Stimulated activated CD4-positive, alpha-beta T cell treated with anti-CD3 and anti-CD28 coated beads, Interleukin-15, amount 100 ng/mL, for 48 hours (primary cell): ENCODE measurements at regions not wholly inside any gene's neighbourhood (a gene's known extent, or its start where the extent isn't known, plus 50 kb on each side); places are given as distances from the start of the nearest gene placed in this dataset.
"Not testable (repeated sequence)": the region's sequence is repeated elsewhere in the genome, so short reads cannot be mapped to it uniquely, and the experiment has no call there.

Experiments used
- DNase-seq, 2 donors: peaks; one replicate each; pipeline ENCODE4 v3.0.0-alpha.2; 2020; ENCODE audit warnings: low read depth in 2 of 2

DNA sequence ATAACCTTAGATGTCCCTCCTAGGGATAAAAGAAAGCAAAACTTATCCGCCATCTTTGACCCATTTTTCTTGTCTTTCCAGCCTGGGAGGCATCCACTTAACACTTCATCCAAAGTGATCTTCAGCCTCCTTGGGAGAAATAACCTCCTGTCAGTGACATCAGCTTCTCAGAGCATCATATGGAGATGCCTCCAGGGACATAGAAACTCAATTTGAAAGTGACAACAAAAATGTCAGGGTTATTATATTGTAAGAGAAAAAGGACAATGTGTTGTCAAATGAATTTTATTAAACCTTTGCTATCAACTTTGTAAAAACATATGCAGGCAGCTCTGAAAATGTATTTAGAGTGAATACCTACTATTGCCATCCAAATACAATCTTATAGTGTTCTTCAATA lies 371.2 kb upstream of the ADARB2 start:
- no peak for DNase-seq

DNA sequence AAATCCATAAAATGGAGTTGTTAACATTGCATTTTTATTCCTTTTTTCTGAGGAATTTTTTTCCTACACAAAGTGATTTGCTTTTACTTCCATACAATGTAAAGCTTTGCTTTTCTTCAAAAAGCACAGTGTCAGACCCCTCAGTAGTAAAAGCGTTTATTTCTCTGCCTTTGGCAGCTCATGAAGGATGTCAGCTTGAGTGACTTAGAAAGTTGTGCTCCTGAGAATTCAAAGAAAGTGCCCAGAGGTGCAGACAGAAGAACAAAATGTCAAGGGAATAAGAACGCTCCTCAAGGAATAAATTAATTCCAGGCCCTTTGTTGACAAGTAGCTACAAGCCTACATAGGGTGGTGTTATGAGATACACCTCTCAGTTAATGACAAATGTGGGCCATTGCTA lies 369.3 kb upstream of the ADARB2 start:
- no peak for DNase-seq

GRCh38 chr10:2099321-2099720 lies 362.0 kb upstream of the ADARB2 start:
- no peak for DNase-seq

- DNase-seq = no peak
Observed at GRCh38 chr10:2097937-2098336, 360.6 kb upstream of the ADARB2 start.

DNA sequence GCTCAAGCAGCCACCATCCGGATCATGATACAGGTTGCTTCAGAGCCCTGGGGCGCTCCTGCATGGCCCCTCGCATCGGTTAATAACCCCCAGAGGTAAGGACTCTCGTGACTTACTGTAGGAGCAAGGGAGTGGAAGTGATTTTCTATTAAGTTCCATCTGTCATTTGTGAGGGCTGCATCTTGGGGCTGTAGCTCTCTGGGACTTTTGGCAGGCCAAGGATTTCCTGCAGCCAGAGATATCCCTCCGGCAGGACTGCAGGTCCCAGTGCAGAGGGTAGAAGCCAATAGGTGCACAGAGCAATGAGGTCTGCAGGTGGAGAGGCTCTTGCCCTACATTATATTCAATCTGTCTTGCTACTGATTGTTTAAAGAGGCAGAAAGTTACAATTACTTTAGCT lies 356.8 kb upstream of the ADARB2 start:
- no peak for DNase-seq

DNA sequence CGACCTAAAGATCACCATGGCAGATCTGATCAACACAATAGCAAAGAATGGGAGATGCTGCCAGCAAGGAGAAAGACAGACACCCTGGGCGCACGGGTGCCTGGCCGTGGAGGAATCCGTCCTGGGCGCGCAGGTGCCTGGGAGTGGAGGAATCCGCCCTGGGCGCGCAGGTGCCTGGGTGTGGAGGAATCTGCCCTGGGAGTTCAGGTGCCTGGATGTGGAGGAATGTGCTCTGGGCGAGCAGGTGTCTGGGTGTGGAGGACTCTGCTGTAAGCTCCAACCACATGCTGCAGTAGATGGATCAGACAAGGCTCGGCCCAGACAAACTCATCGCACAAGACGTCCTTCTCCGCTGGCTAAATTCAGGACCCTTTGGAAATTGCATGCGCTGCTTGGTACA lies 346.3 kb upstream of the ADARB2 start:
- no peak for DNase-seq

GRCh38 chr10:2081501-2081900 lies 344.2 kb upstream of the ADARB2 start:
- no peak for DNase-seq

DNA sequence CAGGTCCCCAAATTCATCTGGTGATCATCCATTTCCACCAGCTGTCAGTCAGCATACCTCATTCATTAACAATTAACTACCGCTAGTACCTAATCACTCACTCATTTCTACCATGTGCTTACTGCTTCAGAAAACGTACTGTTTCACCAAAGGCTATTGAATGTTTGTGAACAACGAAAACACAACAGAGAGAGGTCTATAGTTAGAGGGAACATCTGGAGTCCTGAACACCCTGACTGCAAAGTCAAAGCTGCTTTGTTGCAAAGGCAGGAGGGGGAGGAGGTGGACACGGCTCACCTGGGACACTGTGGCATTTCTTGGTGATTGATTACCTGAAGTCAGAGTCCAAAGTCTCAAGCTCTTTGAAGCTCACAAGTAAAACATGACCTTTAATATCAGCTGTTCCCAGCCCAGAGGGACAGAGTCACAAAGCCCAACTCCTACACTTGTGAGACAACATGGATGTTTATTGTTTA lies 342.3 kb upstream of the ADARB2 start:
- DNase-seq = no peak

GRCh38 chr10:2077231-2077630 lies 339.9 kb upstream of the ADARB2 start:
- no peak for DNase-seq

DNA sequence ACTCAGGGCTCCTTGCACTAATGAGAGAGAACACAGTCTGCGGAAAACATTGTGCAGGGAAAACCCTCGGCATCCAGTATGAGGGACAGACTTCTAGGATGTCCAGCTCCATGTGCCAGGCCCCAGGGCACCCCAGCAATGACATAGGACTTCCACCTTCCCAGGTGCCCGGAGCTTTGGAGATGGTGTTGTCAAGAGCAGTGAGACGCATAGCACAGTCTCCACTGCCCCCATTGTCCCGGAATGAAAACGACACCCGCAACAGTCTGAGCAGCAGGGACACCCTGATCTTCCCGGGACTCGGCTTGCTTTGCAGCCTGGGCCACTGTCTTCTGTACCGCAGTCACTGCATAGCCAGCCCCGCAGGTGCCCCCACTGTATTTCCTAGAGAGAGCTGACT lies 339.2 kb upstream of the ADARB2 start:
- no peak for DNase-seq

DNA sequence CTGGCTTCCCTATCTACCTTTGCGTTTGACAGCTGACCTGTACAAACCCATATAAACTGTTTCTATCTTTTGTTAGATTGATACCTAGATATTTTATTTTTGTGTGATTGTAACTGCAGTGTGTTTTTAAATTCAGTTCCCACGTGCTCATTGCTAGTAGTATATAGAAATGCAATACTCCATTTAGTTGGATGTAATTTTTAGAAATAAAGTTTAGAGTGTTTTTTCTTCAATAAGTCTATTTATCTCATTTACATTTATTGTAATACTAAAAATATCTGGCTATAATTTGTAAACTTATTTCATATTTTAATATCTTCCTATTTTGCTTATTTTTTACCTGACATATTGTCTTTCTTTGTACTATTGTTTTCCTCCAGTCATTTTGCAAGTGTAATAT lies 329.7 kb upstream of the ADARB2 start:
- DNase-seq = no peak

DNA sequence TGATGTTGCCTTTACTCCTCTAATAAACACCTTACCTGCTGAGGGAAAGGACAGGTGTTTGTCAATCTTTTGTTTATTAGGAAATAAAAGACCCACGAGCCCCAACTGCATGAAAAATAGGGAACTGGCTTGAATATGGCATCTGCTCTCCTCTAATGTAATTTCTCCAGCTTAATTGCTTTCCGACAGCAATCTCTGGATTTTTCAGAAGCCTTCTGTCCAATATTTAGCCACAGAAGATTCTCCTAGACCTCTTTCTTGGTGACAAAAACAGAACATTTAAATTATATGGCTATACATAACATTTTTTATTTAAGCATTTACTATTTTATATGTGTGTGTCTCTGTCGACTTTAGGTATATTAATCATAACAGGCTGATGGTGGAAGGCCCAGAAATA lies 317.4 kb upstream of the ADARB2 start:
- DNase-seq = no peak

DNA sequence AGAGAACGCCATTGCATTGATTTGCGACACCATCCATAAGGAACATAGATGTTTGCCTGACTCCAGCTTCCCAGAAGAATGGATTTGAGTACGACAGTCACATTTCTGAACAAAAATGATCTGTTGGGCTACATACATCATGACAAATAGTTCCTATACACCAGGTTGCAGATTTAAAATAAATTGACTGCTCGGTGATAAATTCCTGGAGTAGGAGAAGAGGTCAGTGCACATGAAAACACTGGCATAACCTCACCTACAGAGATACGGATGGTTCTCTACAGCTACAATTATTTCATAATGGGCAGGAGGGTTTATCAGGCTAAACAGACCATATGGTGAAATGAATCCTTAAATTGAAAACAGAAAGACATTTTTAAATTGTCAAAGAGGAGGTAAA lies 316.5 kb upstream of the ADARB2 start:
- DNase-seq = no peak

GRCh38 chr10:2051108-2051507 lies 313.8 kb upstream of the ADARB2 start:
- DNase-seq = no peak

DNA sequence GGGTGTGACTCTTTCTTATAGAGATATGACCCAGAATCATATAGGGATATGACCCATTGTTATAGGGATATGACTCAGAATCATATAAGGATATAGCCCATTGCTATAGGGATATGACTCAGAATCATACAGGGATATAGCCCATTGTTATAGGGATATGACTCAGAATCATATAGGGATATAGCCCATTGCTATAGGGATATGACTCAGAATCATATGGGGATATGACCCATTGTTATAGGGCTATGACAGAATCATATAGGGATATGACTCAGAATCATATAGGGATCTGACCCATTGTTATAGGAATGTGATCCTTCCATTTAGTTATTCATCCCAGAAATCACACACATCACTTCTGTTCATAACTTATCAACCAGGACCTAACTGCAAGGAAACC lies 312.2 kb upstream of the ADARB2 start:
- DNase-seq = no peak

DNA sequence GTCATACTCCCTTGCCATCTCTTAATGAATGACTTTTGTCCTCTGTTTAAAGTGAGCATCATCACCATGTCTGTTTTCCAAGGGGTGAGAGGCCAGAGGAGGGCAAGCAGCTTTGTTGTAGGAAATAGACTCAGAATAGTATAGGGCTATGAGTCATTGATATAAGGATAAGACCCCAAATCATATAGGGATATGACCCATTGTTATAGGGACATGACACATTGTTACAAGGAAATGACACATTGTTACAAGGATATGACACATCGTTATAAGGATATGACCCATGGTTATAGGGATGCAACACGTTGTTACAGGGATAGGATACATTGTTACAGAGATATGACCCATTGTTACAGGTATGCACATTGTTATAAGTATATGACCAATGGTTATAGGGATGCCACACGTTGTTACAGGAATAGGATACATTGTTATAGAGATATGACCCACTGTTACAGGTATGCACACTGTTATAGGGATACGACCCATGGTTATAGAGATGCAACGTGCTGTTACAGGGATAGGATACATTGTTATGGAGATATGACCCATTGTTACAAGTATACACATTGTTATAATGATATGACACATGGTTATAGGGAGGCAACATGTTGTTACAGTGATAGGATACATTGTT lies 311.1 kb upstream of the ADARB2 start:
- no peak for DNase-seq

DNA sequence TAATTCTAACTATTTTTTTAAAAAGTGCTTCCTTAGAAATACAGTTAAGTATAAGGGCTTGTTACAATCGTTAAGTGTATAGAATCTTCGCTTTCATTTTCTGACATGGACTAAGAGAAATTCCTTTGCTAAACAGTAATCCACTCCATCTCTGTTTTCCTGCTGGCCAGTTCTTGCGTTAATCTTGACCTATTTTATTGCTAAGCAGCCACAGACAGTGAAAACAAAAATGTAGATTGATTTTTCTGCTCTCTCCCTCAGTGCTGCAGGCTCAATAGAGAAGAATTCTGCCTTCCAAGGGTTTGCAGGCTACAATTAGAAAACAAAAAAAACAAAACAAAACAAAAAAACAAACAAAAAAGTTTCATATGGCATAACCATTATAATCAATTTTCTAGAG lies 310.4 kb upstream of the ADARB2 start:
- DNase-seq = no peak

DNA sequence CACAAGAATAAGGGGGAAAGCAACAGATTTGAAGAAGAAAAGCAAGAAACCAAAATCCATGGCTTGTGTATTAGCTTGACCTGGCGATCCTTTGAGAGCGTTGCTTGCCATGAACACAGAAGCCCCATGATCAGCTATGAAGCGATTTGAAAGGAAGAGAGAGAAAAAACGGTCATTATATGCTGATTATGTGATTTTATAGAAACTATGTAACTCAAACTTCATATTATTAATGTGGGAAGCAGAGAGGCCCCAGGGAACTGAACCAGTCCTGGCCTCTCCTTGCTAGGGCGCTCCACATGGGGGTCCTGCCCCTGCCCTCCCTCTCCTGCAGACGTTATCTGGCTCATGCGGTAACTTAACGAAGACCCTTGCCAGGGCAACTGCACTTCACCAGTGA lies 306.1 kb upstream of the ADARB2 start:
- DNase-seq = no peak

- DNase-seq = no peak
Observed at GRCh38 chr10:2038036-2038435, 300.7 kb upstream of the ADARB2 start.

DNA sequence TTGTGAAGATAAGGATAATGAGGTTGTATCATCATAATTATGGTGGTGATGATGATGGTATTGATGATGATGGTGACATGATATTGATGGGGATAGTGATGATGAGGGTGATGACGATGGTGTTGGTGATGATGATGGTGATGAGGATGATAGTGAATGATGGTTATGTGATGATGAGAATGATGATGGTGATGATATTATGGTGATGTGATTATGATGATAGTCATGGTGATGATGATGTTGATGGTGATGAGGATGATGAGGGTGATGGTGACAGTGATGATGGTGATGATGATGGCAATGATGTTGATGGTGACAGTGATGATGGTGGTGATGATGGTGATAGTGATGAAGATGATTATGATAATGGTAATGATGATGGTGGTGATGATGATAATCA lies 299.9 kb upstream of the ADARB2 start:
- DNase-seq = no peak

GRCh38 chr10:2036209-2036608 lies 298.9 kb upstream of the ADARB2 start:
- no peak for DNase-seq

DNA sequence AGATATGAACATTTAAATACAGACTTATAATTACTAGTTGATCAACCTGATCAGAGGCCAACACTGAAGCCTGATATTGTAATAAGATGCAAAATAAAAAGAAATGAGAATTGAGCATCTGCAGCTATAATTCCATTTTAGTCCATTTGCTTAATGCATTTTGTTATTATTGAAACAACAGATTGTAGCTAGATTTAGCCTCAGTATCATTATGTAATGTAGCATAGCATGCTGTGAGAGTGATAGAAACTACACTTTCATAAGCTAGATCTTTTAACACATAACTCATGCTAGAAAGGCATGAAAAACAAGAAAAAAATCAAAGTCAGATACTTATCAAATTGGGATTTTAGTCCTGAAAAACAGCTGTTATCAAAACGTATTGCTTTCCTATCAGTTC lies 292.7 kb upstream of the ADARB2 start:
- no peak for DNase-seq

- DNase-seq = no peak
Observed at GRCh38 chr10:2026936-2027335, 289.6 kb upstream of the ADARB2 start.

DNA sequence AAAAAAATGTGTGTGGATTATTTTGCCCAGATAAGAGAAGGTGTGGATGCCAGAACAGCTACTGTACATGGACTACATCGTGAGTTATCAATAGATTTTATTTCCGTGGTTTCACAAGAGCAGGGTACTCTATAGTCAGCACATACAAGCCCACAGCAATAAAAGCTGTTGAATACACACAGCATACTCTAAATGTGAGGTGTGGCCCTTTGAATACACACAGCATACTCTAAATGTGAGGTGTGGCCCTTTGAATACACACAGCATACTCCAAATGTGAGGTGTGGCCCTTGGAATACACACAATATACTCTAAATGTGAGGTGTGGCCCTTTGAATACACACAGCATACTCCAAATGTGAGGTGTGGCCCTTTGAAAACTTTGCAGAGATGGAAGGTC lies 287.4 kb upstream of the ADARB2 start:
- DNase-seq = not testable (repeated sequence)
